Transverse colon (tissue), 4 donors: ENCODE measurements at regions not wholly inside any gene's neighbourhood (a gene's known extent, or its start where the extent isn't known, plus 50 kb on each side); places are given as distances from the start of the nearest gene placed in this dataset.

ENCODE experiments used
- DNase-seq: peaks from one replicate; pipeline ENCODE4 v3.0.0-alpha.2; 2019
- H3K27ac ChIP-seq, 4 donors: fragments of 200-600 bp; sonication (generic); 2 replicates each; pipeline ENCODE4 v1.5.1; 2016 to 2018; ENCODE audit warnings: inconsistent platforms in 4 of 4
- H3K27me3 ChIP-seq: fragments of 200-600 bp; sonication (generic); 2 replicates; pipeline ENCODE4 v1.5.1; 2017; ENCODE audit warnings: inconsistent platforms
- H3K36me3 ChIP-seq, 4 donors: fragments of 200-600 bp; sonication (generic); 2 replicates each; pipeline ENCODE4 v1.5.1; 2017 to 2019; ENCODE audit warnings: inconsistent platforms in 4 of 4
- H3K4me1 ChIP-seq, 4 donors: fragments of 200-600 bp; sonication (generic); 2 replicates each; pipeline ENCODE4 v1.5.1; 2017 to 2020; ENCODE audit warnings: inconsistent platforms in 4 of 4
- H3K4me3 ChIP-seq, 4 donors: fragments of 200-600 bp; sonication (generic); 1 replicate in 1 of 4; 2 replicates in 3 of 4; pipeline versions ENCODE4 v1.5.1 to v1.6.1; 2017 to 2019; ENCODE audit warnings: inconsistent platforms in 4 of 4
- H3K9me3 ChIP-seq, 2 donors: fragments of 200-600 bp; sonication (generic); 2 replicates each; pipeline ENCODE4 v1.5.1; 2017 to 2019; ENCODE audit warnings: inconsistent platforms in 2 of 2
- CTCF ChIP-seq, 5 experiments: fragments of 200-600 bp in 3 of 5; fragments of 450-650 bp in 2 of 5; sonication (generic) in 3 of 5; IDR thresholded peaks; 1 replicate in 2 of 5; 2 replicates in 3 of 5; pipeline ENCODE4 v1.5.1; 2016 to 2017; ENCODE audit warnings: antibody characterized with exemption in 5 of 5, inconsistent platforms in 3 of 5, mild to moderate bottlenecking in 2 of 5, moderate library complexity in 1 of 5
- EP300 ChIP-seq: sonication (generic); formaldehyde crosslinking; IDR thresholded peaks from one replicate; pipeline ENCODE4 v1.6.1; 2017; ENCODE audit warnings: antibody characterized with exemption, low read depth
- POLR2A ChIP-seq: fragments of 450-650 bp; IDR thresholded peaks from one replicate; pipeline ENCODE4 v1.6.1; 2016; ENCODE audit warnings: antibody characterized with exemption, mild to moderate bottlenecking, moderate library complexity
- POLR2AphosphoS5 ChIP-seq, 3 donors: sonication (generic); formaldehyde crosslinking; IDR thresholded peaks; one replicate each; pipeline ENCODE4 v1.6.1; 2016; ENCODE audit warnings: antibody characterized with exemption in 3 of 3
- WGBS, 2 donors: methylation state at CpG; one replicate each; pipeline ENCODE4 v1.1.5; 2018; ENCODE audit warnings: low coverage in 1 of 2; 5-methylcytosine and 5-hydroxymethylcytosine counted together
- in situ Hi-C, 4 donors: fragments of 200-750 bp; cut with MboI; loops; one replicate each; pipeline versions ENCODE4 v1.15.0 to v1.15.1; 2017; ENCODE audit warnings: low sequenced_read_pairs in 3 of 4, low pct_ligation_motif_present in 1 of 4, low pct_unique_long_range_greater_than_20kb in 1 of 4
- intact Hi-C: fragments of 100-400 bp; cut with DNase I; formaldehyde crosslinking; loops from one replicate; pipeline ENCODE4 v1.15.1; 2023; ENCODE audit warnings: low total_unique reads

DNA sequence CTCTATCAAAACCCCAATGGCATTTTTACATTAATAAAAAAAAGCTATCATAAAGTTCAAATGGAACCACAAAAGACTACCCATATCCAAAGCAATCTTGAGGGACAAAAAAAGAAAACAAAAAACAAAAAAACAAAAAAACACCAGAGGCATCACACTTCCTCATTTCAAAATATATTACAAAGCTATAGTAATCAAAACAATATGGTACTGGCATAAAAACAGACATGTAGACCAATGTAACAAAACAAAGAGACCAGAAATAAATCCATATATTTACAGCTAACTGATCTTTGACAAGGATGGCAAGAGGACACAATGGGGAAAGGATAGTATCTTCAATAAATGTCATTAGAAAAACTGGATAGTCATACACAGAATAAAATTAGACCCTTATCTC, 245.1 kb upstream of the MSX2 start:
- H3K9me3 ChIP-seq: peaks cover 0 to 5% of the 10 kb centered on the region in 2 donors
- no peaks in the 10 kb centered on the region for H3K4me1 ChIP-seq
- intact Hi-C loops: no loop called here
- in situ Hi-C loops: no loop called here
- H3K4me3 ChIP-seq: no peak overlapping the region
- DNase-seq: no peak
- H3K36me3 ChIP-seq: no peaks in the 10 kb centered on the region
- TF ChIP-seq POLR2AphosphoS5 (IDR thresholded peaks at IDR 0.05) (no peak), EP300 (no peak), POLR2A (no peak), CTCF (IDR thresholded peaks at IDR 0.05) (no peak)
- no peaks in the 10 kb centered on the region for H3K27me3 ChIP-seq
- H3K27ac ChIP-seq: no peak overlapping the region

DNA sequence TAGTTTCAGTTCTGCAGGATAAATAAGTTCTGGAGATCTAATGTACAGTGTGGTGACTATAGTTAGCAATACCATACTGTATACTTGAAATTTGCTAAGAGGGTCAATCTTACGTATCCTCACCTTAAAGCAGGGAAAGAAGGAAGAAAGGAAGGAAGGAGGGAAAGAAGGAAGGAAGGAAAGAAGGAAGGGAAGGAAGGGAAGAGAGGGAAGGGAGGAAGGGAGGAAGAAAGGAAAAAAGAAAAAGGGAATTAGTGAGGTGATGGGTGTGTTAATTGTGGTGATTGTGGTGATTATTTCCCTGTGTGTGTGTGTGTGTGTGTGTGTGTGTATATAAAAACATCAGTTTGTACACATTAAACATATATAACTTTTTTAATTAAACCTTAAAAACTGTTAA, 242.6 kb upstream of the MSX2 start:
- Histone ChIP-seq H3K36me3 (no peaks in the 10 kb centered on the region), H3K4me3 (no peak overlapping the region), H3K4me1 (no peaks in the 10 kb centered on the region), H3K9me3 (peaks cover 0 to 9% of the 10 kb centered on the region in 2 donors), H3K27me3 (no peaks in the 10 kb centered on the region), H3K27ac (no peak overlapping the region)
- no peak for DNase-seq
- TF ChIP-seq POLR2A: no peak
- no peak for TF ChIP-seq POLR2AphosphoS5 (IDR thresholded peaks at IDR 0.05)
- TF ChIP-seq CTCF (IDR thresholded peaks at IDR 0.05): no peak
- TF ChIP-seq EP300: no peak
- in situ Hi-C loops (no loop called here), intact Hi-C loops (no loop called here)
- 88 to 97% methylated on average over 1 of the region's 1 CpG for WGBS, 2 donors

DNA sequence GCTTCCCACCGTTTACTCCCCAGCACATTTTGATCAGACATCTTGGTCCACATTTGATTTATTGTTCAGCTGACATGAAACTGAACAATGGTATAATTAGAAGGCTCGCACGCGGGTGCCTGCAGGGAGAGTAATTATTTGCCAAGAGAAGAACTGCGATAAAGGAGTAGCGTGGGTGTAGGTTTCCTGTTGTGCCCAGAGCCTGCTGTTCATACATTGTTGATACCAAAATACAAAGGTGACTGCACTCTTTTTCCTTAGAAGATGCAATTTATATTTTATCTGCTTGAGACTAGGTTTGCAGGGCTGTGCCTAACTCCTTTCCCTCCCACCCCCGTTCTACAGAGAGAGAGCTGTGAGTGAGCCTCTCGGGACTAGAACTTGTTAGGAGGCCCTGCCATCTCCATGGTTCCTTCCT, 241.8 kb upstream of the MSX2 start:
- no peaks in the 10 kb centered on the region for H3K4me1 ChIP-seq
- no peak for TF ChIP-seq CTCF (IDR thresholded peaks at IDR 0.05)
- no peak for TF ChIP-seq EP300
- no peak for TF ChIP-seq POLR2AphosphoS5 (IDR thresholded peaks at IDR 0.05)
- intact Hi-C loops: no loop called here
- no peaks in the 10 kb centered on the region for H3K36me3 ChIP-seq
- no peaks in the 10 kb centered on the region for H3K27me3 ChIP-seq
- no peak for DNase-seq
- no peak overlapping the region for H3K4me3 ChIP-seq
- in situ Hi-C loops: no loop called here
- no peak overlapping the region for H3K27ac ChIP-seq
- 26 to 32% methylated on average over 7 to 8 of the region's 8 CpGs for WGBS, 2 donors
- peaks cover 0 to 9% of the 10 kb centered on the region in 2 donors for H3K9me3 ChIP-seq

DNA sequence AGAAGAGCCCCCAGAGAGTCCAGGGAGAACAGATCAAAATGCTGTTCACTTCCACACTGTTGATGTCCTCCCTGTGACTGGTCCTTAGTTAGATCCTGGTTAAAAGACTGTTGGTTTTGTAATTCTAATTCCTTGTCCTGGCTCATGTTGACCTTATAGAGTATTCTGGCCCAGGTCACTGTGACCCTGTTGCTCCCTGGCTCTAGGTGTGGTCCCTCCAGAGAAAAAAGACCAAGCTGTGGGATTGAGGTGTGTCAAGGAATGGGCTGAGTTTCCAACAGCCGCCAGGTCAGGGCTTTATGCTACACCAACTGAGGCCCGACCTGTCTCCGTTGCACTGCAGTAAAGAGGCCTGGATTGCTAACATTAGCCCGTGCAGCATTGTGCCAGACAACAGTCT, 241.0 kb upstream of the MSX2 start:
- Histone ChIP-seq H3K36me3 (no peaks in the 10 kb centered on the region), H3K27ac (no peak overlapping the region), H3K27me3 (no peaks in the 10 kb centered on the region), H3K4me1 (no peaks in the 10 kb centered on the region), H3K9me3 (peaks cover 0 to 9% of the 10 kb centered on the region in 2 donors), H3K4me3 (no peak overlapping the region)
- WGBS, 2 donors: 70 to 79% methylated on average over 2 to 4 of the region's 4 CpGs
- DNase-seq: no peak
- intact Hi-C loops (no loop called here), in situ Hi-C loops (no loop called here)
- TF ChIP-seq CTCF (IDR thresholded peaks at IDR 0.05): no peak
- TF ChIP-seq EP300: no peak
- no peak for TF ChIP-seq POLR2AphosphoS5 (IDR thresholded peaks at IDR 0.05)
- no peak for TF ChIP-seq POLR2A
